NB4 (cell line): ENCODE measurements at regions not wholly inside any gene's neighbourhood (a gene's known extent, or its start where the extent isn't known, plus 50 kb on each side); places are given as distances from the start of the nearest gene placed in this dataset.

Experiments used
- CTCF ChIP-seq: IDR thresholded peaks from one replicate; pipeline ENCODE4 v1.5.1; 2012; ENCODE audit warnings: low read depth, low read length
- MYC ChIP-seq: IDR thresholded peaks from 2 replicates; pipeline ENCODE4 v1.6.1; 2011; ENCODE audit warnings: low read depth, low read length

- TF ChIP-seq MYC (no peak), CTCF (no peak)
These were observed 180.2 kb upstream of the AADAT start for GRCh38 chr4:170269950-170270349.
